Colonic mucosa (tissue), 4 donors: ENCODE measurements at regions not wholly inside any gene's neighbourhood (a gene's known extent, or its start where the extent isn't known, plus 50 kb on each side); places are given as distances from the start of the nearest gene placed in this dataset.

Experiments used
- DNase-seq: peaks from one replicate; pipeline ENCODE4 v3.0.0-alpha.2; 2020
- H3K27ac ChIP-seq: fragments of 200-600 bp; one replicate; pipeline ENCODE4 v1.8.0; 2021
- H3K27me3 ChIP-seq: fragments of 200-600 bp; one replicate; pipeline ENCODE4 v1.8.0; 2021
- H3K36me3 ChIP-seq: fragments of 200-600 bp; one replicate; pipeline ENCODE4 v1.8.0; 2021
- H3K4me1 ChIP-seq: fragments of 200-600 bp; one replicate; pipeline ENCODE4 v1.8.0; 2021; ENCODE audit warnings: mild to moderate bottlenecking
- H3K4me3 ChIP-seq: fragments of 200-600 bp; one replicate; pipeline ENCODE4 v1.8.0; 2021
- H3K9ac ChIP-seq, 2 donors: one replicate each; pipeline ENCODE4 v1.7.0; 2013; ENCODE audit warnings: control low read depth in 2 of 2, low read depth in 2 of 2, low read length in 2 of 2
- H3K9me3 ChIP-seq: fragments of 200-600 bp; one replicate; pipeline ENCODE4 v1.8.0; 2021
- CTCF ChIP-seq: fragments of 200-600 bp; IDR thresholded peaks from one replicate; pipeline ENCODE4 v1.8.0; 2022; ENCODE audit warnings: antibody characterized with exemption, mild to moderate bottlenecking
- intact Hi-C: fragments of 100-400 bp; cut with DNase I; formaldehyde crosslinking; loops from one replicate; pipeline ENCODE4 v1.14.1; 2022
- donor health status: healthy.
- donor health status: DM: no; HTN: no; CAD: no.
- donor health status: DM: no; HTN: no; CAD: no.

GRCh38 chr2:223668302-223668998, 66.3 kb upstream of the SCG2 start:
- DNase-seq: no peak
- Histone ChIP-seq H3K9ac (no peak overlapping the region), H3K4me1 (no peaks in the 10 kb centered on the region), H3K27ac (no peak overlapping the region), H3K36me3 (no peaks in the 10 kb centered on the region), H3K4me3 (no peak overlapping the region), H3K27me3 (no peaks in the 10 kb centered on the region), H3K9me3 (no peaks in the 10 kb centered on the region)
- intact Hi-C loops: no loop called here
- TF ChIP-seq CTCF: no peak

GRCh38 chr2:223654384-223654915, 52.3 kb upstream of the SCG2 start:
- H3K27ac ChIP-seq: no peak overlapping the region
- no peak overlapping the region for H3K4me3 ChIP-seq
- no peak for TF ChIP-seq CTCF
- no peak overlapping the region for H3K9ac ChIP-seq
- no peaks in the 10 kb centered on the region for H3K36me3 ChIP-seq
- intact Hi-C loops: no loop called here
- no peaks in the 10 kb centered on the region for H3K4me1 ChIP-seq
- DNase-seq: no peak
- no peaks in the 10 kb centered on the region for H3K9me3 ChIP-seq
- no peaks in the 10 kb centered on the region for H3K27me3 ChIP-seq

- no peak overlapping the region for H3K27ac ChIP-seq
- intact Hi-C loops: no loop called here
- H3K4me1 ChIP-seq: no peaks in the 10 kb centered on the region
- H3K9me3 ChIP-seq: no peaks in the 10 kb centered on the region
- no peaks in the 10 kb centered on the region for H3K36me3 ChIP-seq
- no peak overlapping the region for H3K9ac ChIP-seq
- TF ChIP-seq CTCF: no peak
- no peaks in the 10 kb centered on the region for H3K27me3 ChIP-seq
- H3K4me3 ChIP-seq: no peak overlapping the region
- no peak for DNase-seq
Observed at GRCh38 chr2:223652902-223653301, 50.7 kb upstream of the SCG2 start.

- Histone ChIP-seq H3K9me3 (no peaks in the 10 kb centered on the region), H3K27ac (no peak overlapping the region), H3K27me3 (no peaks in the 10 kb centered on the region), H3K36me3 (no peaks in the 10 kb centered on the region), H3K9ac (no peak overlapping the region), H3K4me3 (no peak overlapping the region), H3K4me1 (no peaks in the 10 kb centered on the region)
- TF ChIP-seq CTCF: no peak
- DNase-seq: no peak
- intact Hi-C loops: no loop called here
Observed at GRCh38 chr2:223652122-223652521, 50.0 kb upstream of the SCG2 start.
